ENCODE measurements at regions not wholly inside any gene's neighbourhood (a gene's known extent, or its start where the extent isn't known, plus 50 kb on each side); places are given as distances from the start of the nearest gene placed in this dataset.

DNA sequence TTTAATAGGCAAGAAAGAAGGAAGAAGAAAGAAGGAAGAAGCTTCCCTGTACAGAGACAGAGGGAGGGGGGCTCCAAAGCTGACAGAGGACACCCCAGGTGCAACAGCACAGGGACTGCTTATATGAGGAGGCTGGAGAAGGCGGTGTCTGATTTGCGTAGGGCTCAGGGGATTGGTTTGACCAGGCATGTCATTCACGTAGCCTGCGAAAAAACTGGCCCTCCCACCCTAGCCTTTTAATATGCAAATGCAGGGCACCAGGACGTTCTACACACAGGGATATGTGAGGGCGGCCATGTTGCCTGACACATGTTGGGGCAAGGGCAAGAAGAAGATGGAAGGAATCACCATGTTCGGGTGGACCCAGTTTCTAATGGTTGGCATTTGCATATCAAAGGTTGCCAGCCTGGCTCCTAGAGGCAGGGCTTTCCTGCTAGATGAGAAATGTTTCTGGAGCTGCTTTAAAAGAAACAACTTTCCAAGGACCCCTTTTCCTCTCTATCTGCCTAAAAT, 305.4 kb upstream of the CDYL start:
- no peak for TF ChIP-seq ARNT (IDR thresholded peaks at IDR 0.05)
- no peak for TF ChIP-seq TARDBP (IDR thresholded peaks at IDR 0.05)
- TF ChIP-seq ZNF384 (IDR thresholded peaks at IDR 0.05), result no peak
- no peak for TF ChIP-seq LEF1 (IDR thresholded peaks at IDR 0.05; ENCODE audit: borderline replicate concordance)
- TF ChIP-seq CTBP1 (IDR thresholded peaks at IDR 0.05; ENCODE audit: borderline replicate concordance), result no peak
- no peak for TF ChIP-seq FOXK2 (IDR thresholded peaks at IDR 0.05)
- no peak for TF ChIP-seq SP1 (IDR thresholded peaks at IDR 0.05)
- no peak for TF ChIP-seq FOXA1 (IDR thresholded peaks at IDR 0.05)
- TF ChIP-seq SUZ12 (IDR thresholded peaks at IDR 0.05), result no peak
- TF ChIP-seq ELF4 (IDR thresholded peaks at IDR 0.05), result no peak
- TF ChIP-seq, protein P1, sequence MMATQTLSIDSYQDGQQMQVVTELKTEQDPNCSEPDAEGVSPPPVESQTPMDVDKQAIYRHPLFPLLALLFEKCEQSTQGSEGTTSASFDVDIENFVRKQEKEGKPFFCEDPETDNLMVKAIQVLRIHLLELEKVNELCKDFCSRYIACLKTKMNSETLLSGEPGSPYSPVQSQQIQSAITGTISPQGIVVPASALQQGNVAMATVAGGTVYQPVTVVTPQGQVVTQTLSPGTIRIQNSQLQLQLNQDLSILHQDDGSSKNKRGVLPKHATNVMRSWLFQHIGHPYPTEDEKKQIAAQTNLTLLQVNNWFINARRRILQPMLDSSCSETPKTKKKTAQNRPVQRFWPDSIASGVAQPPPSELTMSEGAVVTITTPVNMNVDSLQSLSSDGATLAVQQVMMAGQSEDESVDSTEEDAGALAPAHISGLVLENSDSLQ (IDR thresholded peaks at IDR 0.05), result no peak
- no peak for TF ChIP-seq BHLHE40 (IDR thresholded peaks at IDR 0.05; ENCODE audit: borderline replicate concordance)
- no peak for TF ChIP-seq FOXM1 (IDR thresholded peaks at IDR 0.05; ENCODE audit: borderline replicate concordance)
- no peak for TF ChIP-seq L3MBTL2 (conservative IDR thresholded peaks at IDR 0.05)
- no peak for TF ChIP-seq NFRKB (IDR thresholded peaks at IDR 0.05)
- no peak for TF ChIP-seq HDGF (IDR thresholded peaks at IDR 0.05; ENCODE audit: borderline replicate concordance)
- no peak for DNase-seq (ENCODE audit: extremely low spot score)
- POLR2A ChIA-PET, result no interaction called here
- CTCF ChIA-PET, result no interaction called here

DNA sequence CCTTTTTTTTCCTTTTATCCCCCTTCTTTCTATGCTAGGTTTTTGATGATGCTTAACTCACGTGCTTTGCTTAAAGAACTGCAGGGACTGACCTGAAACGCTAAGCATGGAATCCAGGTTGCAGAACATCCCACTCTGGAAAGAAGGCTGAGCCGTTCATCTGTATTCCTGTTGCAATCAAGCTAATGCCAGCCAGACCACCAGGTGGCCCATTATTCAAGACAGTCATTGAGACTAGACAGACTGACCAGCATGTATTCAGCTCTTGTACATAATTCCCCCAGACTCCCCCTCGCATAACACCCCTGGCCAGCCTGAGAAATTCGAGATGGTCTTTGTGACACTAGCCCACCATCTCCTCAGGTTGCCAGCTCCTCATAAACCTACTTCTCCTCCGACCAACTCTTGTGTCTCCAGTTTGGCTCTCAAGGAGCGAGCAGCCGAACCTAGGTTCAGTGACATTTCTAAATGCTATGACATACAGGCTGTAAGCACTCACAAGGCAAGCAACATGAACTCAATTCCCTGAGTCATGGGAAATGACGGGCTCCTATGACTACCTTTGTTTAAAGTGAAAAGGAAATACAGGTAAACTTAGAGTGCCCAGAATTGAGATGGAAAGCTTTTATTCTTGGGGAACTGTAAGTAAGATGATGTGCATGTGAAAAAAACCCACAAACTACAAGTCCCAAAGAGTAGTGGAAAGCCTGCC, 309.3 kb upstream of the CDYL start:
- no peak for DNase-seq (ENCODE audit: extremely low spot score)
- ChIA-PET CTCF (interaction anchor here (0.6 kb wide), 1 partner anchor 25 kb away, joined by 3 read pairs; no protein-coding TSS in a partner anchor), POLR2A (interaction anchor here (0.7 kb wide), 1 partner anchor 202 kb away, joined by 3 read pairs; no protein-coding TSS in a partner anchor)
- TF ChIP-seq LEF1 (IDR thresholded peaks at IDR 0.05; ENCODE audit: borderline replicate concordance), result no peak
- TF ChIP-seq HDGF (IDR thresholded peaks at IDR 0.05; ENCODE audit: borderline replicate concordance), result no peak
- TF ChIP-seq L3MBTL2 (conservative IDR thresholded peaks at IDR 0.05), result no peak
- no peak for TF ChIP-seq FOXA1 (IDR thresholded peaks at IDR 0.05)
- no peak for TF ChIP-seq ARNT (IDR thresholded peaks at IDR 0.05)
- TF ChIP-seq NFRKB (IDR thresholded peaks at IDR 0.05), result no peak
- no peak for TF ChIP-seq ELF4 (IDR thresholded peaks at IDR 0.05)
- no peak for TF ChIP-seq SUZ12 (IDR thresholded peaks at IDR 0.05)
- TF ChIP-seq, protein P1 (IDR thresholded peaks at IDR 0.05), result no peak
- no peak for TF ChIP-seq FOXM1 (IDR thresholded peaks at IDR 0.05; ENCODE audit: borderline replicate concordance)
- no peak for TF ChIP-seq CTBP1 (IDR thresholded peaks at IDR 0.05; ENCODE audit: borderline replicate concordance)
- no peak for TF ChIP-seq BHLHE40 (IDR thresholded peaks at IDR 0.05; ENCODE audit: borderline replicate concordance)
- TF ChIP-seq SP1 (IDR thresholded peaks at IDR 0.05), result no peak
- no peak for TF ChIP-seq ZNF384 (IDR thresholded peaks at IDR 0.05)
- TF ChIP-seq FOXK2 (IDR thresholded peaks at IDR 0.05), result no peak
- TF ChIP-seq TARDBP (IDR thresholded peaks at IDR 0.05), result no peak

DNA sequence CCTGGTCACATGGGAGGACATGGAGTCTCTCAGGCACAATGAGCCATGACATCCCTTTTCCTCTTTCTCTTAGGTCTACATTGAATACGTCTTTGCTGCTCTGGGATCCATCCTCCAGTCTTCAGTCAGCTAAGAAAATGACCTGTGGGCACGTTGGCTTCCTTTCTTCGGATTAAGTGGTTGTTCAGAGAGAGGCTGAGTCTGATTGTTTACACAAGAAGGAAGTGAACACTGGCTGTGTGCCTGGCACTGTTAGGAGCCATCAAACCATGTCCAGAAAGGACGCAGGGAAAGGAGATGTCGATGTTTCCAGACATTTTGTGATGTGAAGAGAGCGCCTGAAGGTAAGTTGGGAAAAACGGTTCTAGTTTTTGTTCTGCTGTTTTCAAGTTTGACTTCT, 309.9 kb upstream of the CDYL start:
- ChIA-PET POLR2A (interaction anchor here (0.7 kb wide), 1 partner anchor 202 kb away, joined by 3 read pairs; no protein-coding TSS in a partner anchor), CTCF (interaction anchor here (0.6 kb wide), 1 partner anchor 25 kb away, joined by 3 read pairs; no protein-coding TSS in a partner anchor)
- TF ChIP-seq FOXM1 (IDR thresholded peaks at IDR 0.05; ENCODE audit: borderline replicate concordance), result no peak
- no peak for DNase-seq (ENCODE audit: extremely low spot score)

DNA sequence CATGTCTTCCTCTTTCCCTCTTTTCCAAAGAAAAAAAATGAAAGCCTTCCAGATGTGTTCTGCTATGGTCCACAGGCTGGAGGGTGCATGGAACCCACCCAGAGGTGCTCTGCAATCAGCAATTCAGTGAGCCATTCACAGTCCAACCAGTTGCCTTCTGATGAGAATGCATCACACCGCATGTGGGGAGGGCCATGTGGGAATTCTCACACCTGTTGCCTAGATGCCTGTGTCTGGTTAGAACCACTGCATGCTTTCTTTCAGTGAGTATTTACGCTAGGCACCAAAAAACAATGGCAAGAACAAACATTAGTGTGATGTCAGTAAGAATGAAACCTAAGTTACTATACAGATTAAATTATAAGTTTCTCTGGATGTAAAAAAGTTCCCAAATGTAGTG, 311.6 kb upstream of the CDYL start:
- ChIA-PET POLR2A (no interaction called here), CTCF (no interaction called here)
- no peak for DNase-seq (ENCODE audit: extremely low spot score)
- TF ChIP-seq ZNF384 (IDR thresholded peaks at IDR 0.05) (no peak), HDGF (IDR thresholded peaks at IDR 0.05; ENCODE audit: borderline replicate concordance) (no peak), NFRKB (IDR thresholded peaks at IDR 0.05) (no peak), ARNT (IDR thresholded peaks at IDR 0.05) (no peak)
- TF ChIP-seq, protein P1 (IDR thresholded peaks at IDR 0.05), result no peak

DNA sequence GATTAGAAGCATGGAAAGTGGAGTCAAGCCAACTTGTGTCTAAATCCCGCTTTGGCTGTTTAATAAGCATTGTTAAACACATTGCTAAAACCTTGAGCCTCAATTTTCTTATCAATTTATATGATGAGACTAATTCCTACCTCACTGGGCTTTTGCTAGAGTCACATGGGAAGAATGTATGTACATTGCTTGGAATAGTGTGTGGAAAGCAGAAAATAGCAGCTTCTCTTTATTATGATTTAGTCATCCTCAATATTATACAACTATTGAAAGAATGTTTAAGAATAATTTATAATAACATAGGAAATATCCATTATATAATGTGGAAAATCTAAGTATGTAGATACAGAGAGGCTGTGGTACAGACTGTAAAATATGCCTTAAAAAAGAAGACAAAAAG, 313.0 kb upstream of the CDYL start:
- TF ChIP-seq LEF1 (IDR thresholded peaks at IDR 0.05; ENCODE audit: borderline replicate concordance), result no peak
- TF ChIP-seq ARNT (IDR thresholded peaks at IDR 0.05), result no peak
- TF ChIP-seq CTBP1 (IDR thresholded peaks at IDR 0.05; ENCODE audit: borderline replicate concordance), result no peak
- TF ChIP-seq TARDBP (IDR thresholded peaks at IDR 0.05), result no peak
- TF ChIP-seq FOXK2 (IDR thresholded peaks at IDR 0.05), result no peak
- no peak for TF ChIP-seq FOXA1 (IDR thresholded peaks at IDR 0.05)
- TF ChIP-seq FOXM1 (IDR thresholded peaks at IDR 0.05; ENCODE audit: borderline replicate concordance), result no peak
- no peak for TF ChIP-seq SUZ12 (IDR thresholded peaks at IDR 0.05)
- no peak for TF ChIP-seq HDGF (IDR thresholded peaks at IDR 0.05; ENCODE audit: borderline replicate concordance)
- no peak for TF ChIP-seq ZNF384 (IDR thresholded peaks at IDR 0.05)
- TF ChIP-seq, protein P1 (IDR thresholded peaks at IDR 0.05), result no peak
- no peak for TF ChIP-seq ELF4 (IDR thresholded peaks at IDR 0.05)
- TF ChIP-seq SP1 (IDR thresholded peaks at IDR 0.05), result no peak
- no peak for TF ChIP-seq L3MBTL2 (conservative IDR thresholded peaks at IDR 0.05)
- no peak for TF ChIP-seq NFRKB (IDR thresholded peaks at IDR 0.05)
- no peak for TF ChIP-seq BHLHE40 (IDR thresholded peaks at IDR 0.05; ENCODE audit: borderline replicate concordance)
- no peak for DNase-seq (ENCODE audit: extremely low spot score)
- POLR2A ChIA-PET, result no interaction called here
- CTCF ChIA-PET, result no interaction called here

Data from HEK293T (cell line).